NCI-H748 (cell line): ENCODE measurements at regions not wholly inside any gene's neighbourhood (a gene's known extent, or its start where the extent isn't known, plus 50 kb on each side); places are given as distances from the start of the nearest gene placed in this dataset.
"Not testable (repeated sequence)": the region's sequence is repeated elsewhere in the genome, so short reads cannot be mapped to it uniquely, and the experiment has no call there.

Experiments
- DNase-seq: peaks from one replicate; lab custom pipeline; 2025; ENCODE audit not compliant: unreplicated experiment; lab: John Stamatoyannopoulos, UW

- DNase-seq = no peak
Measured at GRCh38 chr2:221775096-221775495, 203.0 kb upstream of the EPHA4 start.

- no peak for DNase-seq
Measured at GRCh38 chr2:221774136-221774535, 202.0 kb upstream of the EPHA4 start.

- DNase-seq = no peak
Measured at GRCh38 chr2:221771297-221771696, 199.2 kb upstream of the EPHA4 start.

GRCh38 chr2:221767106-221768012 lies 195.3 kb upstream of the EPHA4 start:
- DNase-seq = peak; percentile 22

GRCh38 chr2:221762496-221762895 lies 190.4 kb upstream of the EPHA4 start:
- DNase-seq = no peak

- no peak for DNase-seq
Measured at GRCh38 chr2:221761260-221761659, 189.2 kb upstream of the EPHA4 start.

GRCh38 chr2:221758076-221758475 lies 186.0 kb upstream of the EPHA4 start:
- DNase-seq = no peak

GRCh38 chr2:221753401-221753800 lies 181.3 kb upstream of the EPHA4 start:
- no peak for DNase-seq

GRCh38 chr2:221752781-221753180 lies 180.7 kb upstream of the EPHA4 start:
- DNase-seq = no peak

GRCh38 chr2:221750316-221750715 lies 178.2 kb upstream of the EPHA4 start:
- no peak for DNase-seq

GRCh38 chr2:221747289-221747972 lies 175.3 kb upstream of the EPHA4 start:
- no peak for DNase-seq

GRCh38 chr2:221741496-221742211 lies 169.6 kb upstream of the EPHA4 start:
- DNase-seq = no peak

GRCh38 chr2:221731432-221732145 lies 159.5 kb upstream of the EPHA4 start:
- peak; percentile 11 for DNase-seq

GRCh38 chr2:221726894-221727513 lies 154.9 kb upstream of the EPHA4 start:
- DNase-seq = no peak

GRCh38 chr2:221724631-221725203 lies 152.6 kb upstream of the EPHA4 start:
- DNase-seq = no peak

GRCh38 chr2:221724117-221724516 lies 152.0 kb upstream of the EPHA4 start:
- DNase-seq = not testable (repeated sequence)

GRCh38 chr2:221716426-221717303 lies 144.6 kb upstream of the EPHA4 start:
- DNase-seq = peak; percentile 71

- peak; percentile 67 for DNase-seq
Measured at GRCh38 chr2:221715523-221716247, 143.6 kb upstream of the EPHA4 start.

- DNase-seq = no peak
Measured at GRCh38 chr2:221710744-221711143, 138.6 kb upstream of the EPHA4 start.
